ENCODE measurements at regions not wholly inside any gene's neighbourhood (a gene's known extent, or its start where the extent isn't known, plus 50 kb on each side); places are given as distances from the start of the nearest gene placed in this dataset.

GRCh38 chr11:104451197-104451893 lies 287.4 kb upstream of the PDGFD start:
- DNase-seq (ENCODE audit: low read depth in 4 of 4, low spot score in 1 of 4): no peak

GRCh38 chr11:104443387-104443786 lies 279.4 kb upstream of the PDGFD start:
- DNase-seq (ENCODE audit: low read depth in 4 of 4, low spot score in 1 of 4): no peak

- DNase-seq (ENCODE audit: low read depth in 4 of 4, low spot score in 1 of 4): no peak
Observed at GRCh38 chr11:104442321-104442720, 278.4 kb upstream of the PDGFD start.

GRCh38 chr11:104435494-104435893 lies 271.5 kb upstream of the PDGFD start:
- DNase-seq (ENCODE audit: low read depth in 4 of 4, low spot score in 1 of 4): no peak

- no peak for DNase-seq (ENCODE audit: low read depth in 4 of 4, low spot score in 1 of 4)
Observed at GRCh38 chr11:104433751-104434150, 269.8 kb upstream of the PDGFD start.

- no peak for DNase-seq (ENCODE audit: low read depth in 4 of 4, low spot score in 1 of 4)
Observed at GRCh38 chr11:104432981-104433380, 269.0 kb upstream of the PDGFD start.

GRCh38 chr11:104432526-104432925 lies 268.6 kb upstream of the PDGFD start:
- DNase-seq (ENCODE audit: low read depth in 4 of 4, low spot score in 1 of 4): no peak

GRCh38 chr11:104422324-104422944 lies 258.5 kb upstream of the PDGFD start:
- no peak for DNase-seq (ENCODE audit: low read depth in 4 of 4, low spot score in 1 of 4)

GRCh38 chr11:104410336-104410735 lies 246.4 kb upstream of the PDGFD start:
- no peak for DNase-seq (ENCODE audit: low read depth in 4 of 4, low spot score in 1 of 4)

GRCh38 chr11:104408630-104409029 lies 244.7 kb upstream of the PDGFD start:
- no peak for DNase-seq (ENCODE audit: low read depth in 4 of 4, low spot score in 1 of 4)

- DNase-seq (ENCODE audit: low read depth in 4 of 4, low spot score in 1 of 4): no peak
Observed at GRCh38 chr11:104405277-104405676, 241.3 kb upstream of the PDGFD start.

- no peak for DNase-seq (ENCODE audit: low read depth in 4 of 4, low spot score in 1 of 4)
Observed at GRCh38 chr11:104404231-104405175, 240.6 kb upstream of the PDGFD start.

GRCh38 chr11:104402812-104403521 lies 239.0 kb upstream of the PDGFD start:
- DNase-seq (ENCODE audit: low read depth in 4 of 4, low spot score in 1 of 4): no peak

- DNase-seq (ENCODE audit: low read depth in 4 of 4, low spot score in 1 of 4): no peak
Observed at GRCh38 chr11:104394508-104394907, 230.6 kb upstream of the PDGFD start.

- DNase-seq (ENCODE audit: low read depth in 4 of 4, low spot score in 1 of 4): no peak
Observed at GRCh38 chr11:104390651-104391050, 226.7 kb upstream of the PDGFD start.

GRCh38 chr11:104385884-104386283 lies 221.9 kb upstream of the PDGFD start:
- no peak for DNase-seq (ENCODE audit: low read depth in 4 of 4, low spot score in 1 of 4)

- no peak for DNase-seq (ENCODE audit: low read depth in 4 of 4, low spot score in 1 of 4)
Observed at GRCh38 chr11:104380358-104380757, 216.4 kb upstream of the PDGFD start.

- no peak for DNase-seq (ENCODE audit: low read depth in 4 of 4, low spot score in 1 of 4)
Observed at GRCh38 chr11:104372111-104372510, 208.2 kb upstream of the PDGFD start.

GRCh38 chr11:104370478-104370877 lies 206.5 kb upstream of the PDGFD start:
- DNase-seq (ENCODE audit: low read depth in 4 of 4, low spot score in 1 of 4): no peak

- no peak for DNase-seq (ENCODE audit: low read depth in 4 of 4, low spot score in 1 of 4)
Observed at GRCh38 chr11:104369761-104370160, 205.8 kb upstream of the PDGFD start.

- DNase-seq (ENCODE audit: low read depth in 4 of 4, low spot score in 1 of 4): no peak
Observed at GRCh38 chr11:104366321-104366734, 202.4 kb upstream of the PDGFD start.

Data from stimulated activated CD4-positive, alpha-beta T cell treated with anti-CD3 and anti-CD28 coated beads, Interleukin-1b, Interleukin-23, amount 100 ng/mL, for 24 hours (primary cell).